GM21737 (cell line): ENCODE measurements at regions not wholly inside any gene's neighbourhood (a gene's known extent, or its start where the extent isn't known, plus 50 kb on each side); places are given as distances from the start of the nearest gene placed in this dataset.
"Not testable (repeated sequence)": the region's sequence is repeated elsewhere in the genome, so short reads cannot be mapped to it uniquely, and the experiment has no call there.

Experiments
- ATAC-seq: cut with Tn5 transposase; IDR thresholded peaks from one replicate; pipeline ENCODE4 v1.9.1; 2021; ENCODE audit warnings: mild to moderate bottlenecking, moderate library complexity; ENCODE audit not compliant: unreplicated experiment

DNA sequence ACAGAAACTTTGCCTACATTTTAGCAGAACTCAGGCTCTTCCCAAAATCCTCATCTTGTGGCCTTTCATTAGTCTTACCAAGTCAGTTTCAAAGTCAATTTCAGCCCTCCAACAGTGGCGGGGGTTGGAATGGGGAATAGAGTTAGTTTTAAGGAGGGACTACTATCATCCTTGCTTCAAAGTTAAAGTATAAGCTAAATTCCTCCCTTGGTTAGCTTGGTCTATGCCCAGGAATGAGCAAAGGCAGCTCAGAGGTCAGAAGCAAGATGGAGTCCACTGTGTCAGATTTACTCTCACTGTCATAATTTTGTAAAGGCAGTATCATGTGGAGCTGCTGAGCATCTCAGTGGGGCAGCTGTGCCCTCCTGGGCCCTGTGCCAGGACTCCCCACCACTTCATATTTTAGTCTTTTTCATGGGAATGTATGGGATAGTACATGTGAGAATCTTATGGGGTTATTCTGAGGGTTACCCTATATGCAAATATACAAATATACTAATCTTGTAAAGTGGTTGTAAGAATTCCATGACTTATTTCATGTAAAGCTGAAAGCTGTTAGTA, 145.2 kb upstream of the MMADHC start:
- ATAC-seq: no peak

DNA sequence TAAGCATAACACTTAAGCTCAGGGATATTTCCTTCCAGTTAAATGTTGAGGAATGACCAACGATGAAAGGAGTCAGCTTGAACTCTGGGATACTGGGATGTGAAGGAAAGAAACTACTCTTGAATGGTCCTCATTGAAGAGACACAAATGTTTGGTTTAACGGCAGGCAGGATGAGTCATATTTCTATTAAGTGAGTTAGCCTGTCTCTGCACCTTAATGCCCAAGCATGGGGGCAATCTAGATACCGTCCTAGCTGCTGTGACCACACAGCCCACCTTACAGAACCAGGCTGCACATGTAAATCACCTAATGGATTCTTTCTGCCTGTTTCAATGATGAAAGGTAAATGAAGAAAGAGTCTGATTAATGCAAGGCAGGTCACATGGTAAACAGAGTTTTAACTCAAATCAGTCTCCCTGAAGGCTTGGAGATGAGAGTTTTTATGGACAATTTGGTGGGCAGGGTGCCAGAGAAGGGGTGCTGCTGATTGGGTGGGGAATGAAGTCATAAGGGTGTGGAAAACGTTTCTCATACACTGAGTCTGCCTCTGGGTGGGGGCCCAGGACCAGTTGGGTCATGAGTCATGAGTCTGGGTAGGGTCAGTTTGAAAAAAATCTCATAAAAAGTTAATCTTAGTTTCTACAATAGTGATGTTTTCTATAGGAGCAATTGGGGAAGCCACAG, 144.6 kb upstream of the MMADHC start:
- ATAC-seq: no peak

DNA sequence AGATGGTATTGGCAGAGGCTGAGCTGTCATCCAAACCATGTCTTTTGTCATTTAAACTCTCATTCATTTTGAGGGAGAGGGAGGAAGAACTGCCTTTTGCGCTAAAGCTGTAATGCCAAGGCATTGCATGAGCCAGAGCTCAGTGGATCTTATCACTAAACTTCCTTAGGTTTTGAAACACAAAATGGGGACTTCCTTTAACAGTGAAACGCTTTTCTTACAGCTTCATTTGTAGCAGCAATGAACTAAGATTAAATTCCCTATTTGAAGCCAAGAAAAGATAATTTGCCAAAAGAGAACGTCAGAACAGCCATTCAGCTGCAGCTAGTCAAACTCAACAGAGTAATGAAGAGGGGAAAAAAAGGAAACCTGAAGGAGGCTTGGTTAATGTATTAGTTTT, 143.5 kb upstream of the MMADHC start:
- no peak for ATAC-seq

DNA sequence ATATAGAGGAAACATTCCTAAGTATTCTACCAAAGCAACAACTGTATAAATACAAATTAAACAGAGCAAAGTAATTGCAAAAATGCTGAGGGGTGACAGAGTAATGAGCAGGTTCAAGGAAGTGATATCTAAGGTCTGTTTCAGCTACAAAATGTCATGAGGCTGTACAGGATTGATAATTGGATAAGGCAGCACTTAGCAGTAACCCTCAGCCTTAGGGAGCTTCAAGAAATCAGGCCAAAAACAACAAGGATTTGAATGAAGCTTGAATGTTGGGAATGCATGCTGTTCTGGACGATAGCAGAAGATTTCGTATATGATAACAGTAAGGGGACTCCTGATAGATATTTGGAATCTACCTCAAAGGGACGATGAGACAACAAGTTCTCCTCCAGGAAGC, 142.0 kb upstream of the MMADHC start:
- no peak for ATAC-seq

DNA sequence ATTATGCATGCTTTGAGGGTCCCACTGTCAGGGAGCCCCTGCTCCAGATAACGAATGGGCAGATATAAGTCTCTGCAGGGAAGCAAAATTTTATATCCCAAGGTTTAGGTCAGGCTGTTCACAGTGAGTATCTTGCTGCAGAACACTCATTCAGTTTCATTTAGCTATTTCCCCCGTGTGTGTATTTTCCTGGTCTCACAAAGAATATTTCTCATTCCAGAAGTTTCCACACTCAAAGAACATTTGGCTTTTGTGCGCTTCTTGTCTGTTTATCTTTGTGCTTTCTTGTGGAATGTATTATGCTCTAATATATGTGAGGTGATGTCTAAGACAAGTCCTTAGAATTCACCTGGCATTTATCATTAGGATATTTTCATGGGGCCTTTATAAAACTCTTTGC, 140.4 kb upstream of the MMADHC start:
- ATAC-seq: no peak

DNA sequence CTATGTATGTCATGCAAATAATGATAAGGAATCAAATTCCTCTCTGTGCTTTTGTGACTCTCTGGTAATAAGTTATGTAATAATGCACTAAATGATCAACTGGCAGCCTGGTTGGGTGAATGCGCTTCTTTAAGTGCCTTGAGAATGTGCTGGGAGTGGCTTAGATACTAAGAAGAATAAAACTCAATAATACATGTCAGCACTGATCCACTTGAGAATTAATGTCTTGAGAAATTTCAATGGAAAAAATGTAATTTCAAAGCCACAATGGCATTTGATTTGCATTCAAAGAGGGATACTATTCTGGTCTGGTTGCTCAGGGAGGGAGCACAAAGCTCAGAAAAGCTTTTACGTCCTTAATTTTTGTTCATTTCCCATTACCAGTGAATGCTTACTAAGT, 137.7 kb upstream of the MMADHC start:
- ATAC-seq: no peak

DNA sequence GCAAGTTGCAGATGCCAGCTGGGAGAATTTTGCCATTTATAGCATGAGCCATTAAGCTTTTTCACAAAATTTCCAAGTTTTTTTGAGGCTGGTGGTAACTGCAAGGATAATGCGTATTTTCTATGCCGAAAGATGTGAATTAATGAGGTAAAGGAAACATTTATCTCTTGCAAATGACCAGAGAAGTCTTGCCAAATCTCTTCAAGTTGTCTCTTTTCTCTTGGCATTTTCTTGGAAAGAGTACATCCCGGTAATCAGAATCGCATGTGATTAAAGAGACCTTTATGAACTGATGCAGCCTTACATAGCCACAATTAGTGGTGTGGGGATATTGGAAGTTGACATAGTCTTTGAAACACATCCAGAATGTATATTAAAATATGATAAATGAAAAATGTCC, 136.5 kb upstream of the MMADHC start:
- no peak for ATAC-seq

DNA sequence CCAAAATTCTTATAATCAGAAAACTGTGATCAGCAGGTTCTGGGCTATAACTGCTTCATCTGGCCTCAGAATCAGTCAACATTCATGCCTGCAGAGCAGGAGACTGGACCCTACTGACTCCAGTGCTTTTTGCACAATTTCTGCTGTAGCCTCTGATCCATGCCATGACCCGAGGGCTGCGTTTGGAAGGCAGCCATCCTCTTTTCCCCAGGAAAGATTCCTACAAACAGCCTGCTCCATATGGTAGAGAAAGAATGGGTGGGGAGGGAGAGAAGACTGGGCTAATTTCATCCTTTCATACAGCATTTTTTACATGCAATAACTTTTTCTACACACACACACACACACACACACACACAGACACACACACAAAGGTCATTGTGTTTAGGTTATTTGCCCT, 133.0 kb upstream of the MMADHC start:
- ATAC-seq: no peak

DNA sequence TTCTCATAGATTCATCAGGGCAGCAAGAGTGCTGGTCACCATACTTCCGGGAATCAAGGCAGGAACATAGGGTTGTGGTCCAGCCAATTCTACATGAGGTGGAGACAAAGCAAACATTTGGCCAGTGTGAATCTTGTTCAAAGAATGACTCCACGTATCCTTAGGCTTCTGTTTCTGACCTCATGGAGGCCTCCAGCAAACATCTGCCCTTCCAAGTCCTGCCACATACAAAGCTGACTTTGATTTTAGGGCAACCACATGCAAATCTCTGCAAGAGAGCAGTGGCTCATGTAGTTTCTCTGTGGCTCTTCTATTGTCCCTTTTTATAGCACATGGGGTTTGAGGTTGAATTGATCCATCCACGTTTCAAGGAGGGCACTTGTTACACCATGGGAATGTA, 132.1 kb upstream of the MMADHC start:
- no peak for ATAC-seq

DNA sequence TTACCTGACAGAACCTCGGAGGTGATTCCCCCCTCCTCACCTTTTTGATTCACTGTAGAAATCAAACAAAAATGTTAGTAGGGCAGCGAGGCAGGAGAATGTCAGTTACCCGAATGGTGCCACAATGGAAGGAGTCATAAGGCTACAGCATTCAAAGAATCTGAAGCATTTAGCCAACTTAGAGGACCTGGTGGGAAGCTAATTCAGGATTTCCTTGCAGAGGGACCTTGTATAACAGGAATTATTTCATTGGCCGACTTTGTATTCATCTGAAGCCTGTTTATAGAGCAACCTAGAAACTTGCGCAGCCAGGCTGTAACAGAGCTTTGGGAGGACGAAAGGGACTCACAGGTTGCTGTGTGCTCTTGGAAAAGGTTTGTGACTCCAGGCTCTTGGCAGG, 129.1 kb upstream of the MMADHC start:
- no peak for ATAC-seq

DNA sequence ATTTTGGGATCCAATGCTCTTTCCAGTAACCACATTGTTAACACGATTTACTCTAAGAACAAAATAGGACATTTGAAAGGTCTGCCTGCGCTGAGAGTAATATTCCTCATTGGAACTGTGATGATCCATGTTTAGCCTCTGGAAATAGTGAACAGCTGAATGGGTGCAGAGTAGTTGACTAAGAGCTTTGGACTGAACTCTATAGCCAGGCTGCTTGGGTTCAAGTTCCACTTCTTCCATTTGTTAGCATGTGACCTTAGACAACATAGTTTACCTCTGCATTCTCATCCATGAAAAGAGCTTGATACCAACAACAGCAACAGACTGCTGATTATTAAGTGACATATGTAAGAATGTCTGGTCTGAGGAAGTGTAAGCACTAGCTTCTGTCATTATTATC, 128.3 kb upstream of the MMADHC start:
- ATAC-seq: no peak

DNA sequence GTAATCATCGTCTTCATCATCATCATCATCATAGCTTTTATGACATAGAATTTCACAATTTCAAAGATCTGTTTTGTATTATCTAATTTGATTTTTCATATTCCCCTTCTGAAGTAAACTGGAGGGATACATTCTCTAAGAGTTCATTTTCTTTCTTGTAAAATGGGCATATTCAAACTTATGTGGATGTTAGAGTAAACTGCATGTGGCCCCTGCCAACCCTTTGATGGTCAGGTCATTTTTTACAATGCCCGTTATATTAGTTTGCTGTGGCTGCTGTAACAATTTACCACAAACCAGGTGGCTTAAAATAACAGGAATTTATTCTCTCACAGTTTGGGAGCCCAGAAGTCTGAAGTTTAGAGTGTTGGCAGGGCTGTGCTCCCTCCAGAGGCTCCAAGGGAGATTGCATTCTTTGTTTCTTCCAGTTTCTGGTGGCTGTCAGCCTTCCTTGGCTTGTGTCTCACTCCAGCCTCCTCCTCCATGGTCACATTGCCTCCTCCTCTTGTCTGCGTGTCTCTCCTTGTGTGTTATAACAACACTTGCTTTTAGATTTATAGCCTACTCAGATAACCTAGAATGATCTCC, 127.5 kb upstream of the MMADHC start:
- no peak for ATAC-seq

DNA sequence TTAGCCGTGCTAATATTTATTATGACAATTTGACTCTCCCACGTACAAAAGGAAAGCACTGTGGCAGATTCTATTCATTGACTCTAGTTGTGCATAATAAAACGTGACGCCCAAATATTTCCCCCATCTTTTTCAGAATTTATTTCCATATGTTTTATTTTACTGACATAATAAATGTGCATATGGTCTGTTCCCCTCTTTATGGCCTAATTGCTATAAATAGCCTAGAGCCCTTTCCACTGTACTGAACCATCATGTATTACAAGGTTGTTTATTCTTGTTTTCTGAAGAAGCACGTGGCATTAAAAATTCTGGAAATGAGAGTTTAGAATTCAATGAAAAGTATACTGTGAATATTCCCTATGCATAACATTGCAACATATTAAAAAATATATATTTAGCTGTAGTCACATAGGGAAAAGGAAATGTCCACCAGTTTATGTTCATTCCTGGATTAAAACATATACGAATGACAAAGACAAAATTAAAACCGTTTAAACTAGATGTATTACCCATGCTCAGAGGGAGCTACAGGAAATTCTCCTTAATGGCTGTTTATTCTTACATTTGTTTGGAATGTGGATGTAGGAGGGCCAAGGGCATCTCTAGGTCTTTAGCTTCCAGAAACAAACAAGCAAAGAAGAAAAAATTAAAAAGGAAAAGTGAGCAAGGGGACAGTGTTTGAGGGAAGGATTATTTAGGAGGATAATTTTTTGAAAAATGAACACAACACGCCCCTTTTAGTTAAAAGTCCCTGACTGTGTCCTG, 122.1 kb upstream of the MMADHC start:
- ATAC-seq: no peak

DNA sequence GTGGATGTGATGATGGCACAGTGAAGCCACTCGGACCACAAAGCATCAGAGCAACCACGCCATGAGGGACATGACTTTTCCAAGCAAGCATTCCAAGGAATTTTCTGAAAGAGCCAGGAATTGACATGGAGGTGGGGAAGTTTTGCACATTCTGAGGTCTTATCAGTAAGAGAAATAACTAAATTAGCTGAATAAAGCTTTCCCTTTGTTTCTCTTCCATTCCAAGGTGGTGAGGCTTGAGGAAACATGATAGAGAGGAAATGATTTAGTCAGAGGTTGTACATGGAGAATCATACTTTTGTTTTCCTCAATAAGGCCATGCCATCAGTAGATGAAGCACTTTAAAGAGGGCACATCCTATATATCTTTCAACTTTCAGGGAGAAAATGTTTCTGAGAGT, 115.7 kb upstream of the MMADHC start:
- ATAC-seq: no peak

DNA sequence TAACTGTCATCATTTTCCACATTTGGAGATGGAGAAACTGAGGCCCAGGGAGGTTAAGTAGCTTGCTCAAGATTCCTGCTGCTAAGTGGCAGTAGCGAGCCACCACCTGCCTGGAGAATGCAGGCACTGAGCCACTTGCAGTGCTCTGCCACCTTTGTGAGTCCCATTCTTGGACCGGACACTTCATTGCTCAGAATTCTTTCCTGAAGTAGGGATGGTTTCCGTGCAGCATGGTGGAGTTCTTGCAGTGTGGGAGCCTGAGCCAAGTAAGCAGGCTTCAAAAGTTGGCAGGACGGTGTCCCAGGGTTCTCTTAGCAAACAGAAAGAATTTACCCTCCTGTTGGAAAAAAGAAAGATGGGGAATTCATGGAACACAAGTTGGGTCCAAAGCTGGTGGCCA, 115.0 kb upstream of the MMADHC start:
- no peak for ATAC-seq

DNA sequence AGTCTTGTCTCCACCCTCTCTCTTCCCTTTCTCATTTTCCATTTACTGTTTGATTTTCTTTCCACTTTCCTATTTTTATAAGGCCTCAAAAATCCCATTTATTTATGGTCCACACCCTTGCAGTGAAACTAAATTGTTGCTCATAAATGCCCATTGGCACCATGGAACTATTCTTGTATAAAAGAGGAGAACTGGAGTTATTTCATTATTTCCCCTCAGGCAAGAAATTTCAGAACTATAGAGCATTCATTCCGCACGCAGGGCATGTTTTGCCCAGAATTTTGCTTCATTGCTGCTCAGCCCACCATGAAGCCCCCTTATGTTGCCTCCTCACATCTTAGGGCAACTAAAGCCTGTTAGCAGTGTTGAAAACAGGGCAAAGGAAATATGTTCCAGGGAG, 113.7 kb upstream of the MMADHC start:
- no peak for ATAC-seq

DNA sequence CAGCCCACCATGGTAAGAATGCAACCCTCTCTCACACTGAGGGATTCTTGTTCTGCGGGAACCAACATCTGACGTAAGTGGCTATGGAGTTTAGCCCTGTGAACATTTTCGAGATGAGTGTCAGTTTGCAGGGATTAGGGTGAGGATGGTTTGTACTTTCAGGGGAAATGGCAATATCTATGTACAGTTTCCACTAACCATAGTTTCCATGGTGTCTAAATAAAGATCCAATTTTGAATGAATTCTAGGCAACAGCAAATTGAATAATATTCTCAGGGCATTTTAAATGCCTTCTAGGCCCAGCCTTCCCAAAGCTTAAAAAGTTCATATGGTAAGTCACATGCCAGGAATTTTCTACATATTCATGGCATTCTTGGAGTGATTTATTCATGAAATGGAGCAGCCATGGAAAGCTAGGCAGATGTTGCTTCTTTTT, 105.4 kb upstream of the MMADHC start:
- ATAC-seq: no peak

DNA sequence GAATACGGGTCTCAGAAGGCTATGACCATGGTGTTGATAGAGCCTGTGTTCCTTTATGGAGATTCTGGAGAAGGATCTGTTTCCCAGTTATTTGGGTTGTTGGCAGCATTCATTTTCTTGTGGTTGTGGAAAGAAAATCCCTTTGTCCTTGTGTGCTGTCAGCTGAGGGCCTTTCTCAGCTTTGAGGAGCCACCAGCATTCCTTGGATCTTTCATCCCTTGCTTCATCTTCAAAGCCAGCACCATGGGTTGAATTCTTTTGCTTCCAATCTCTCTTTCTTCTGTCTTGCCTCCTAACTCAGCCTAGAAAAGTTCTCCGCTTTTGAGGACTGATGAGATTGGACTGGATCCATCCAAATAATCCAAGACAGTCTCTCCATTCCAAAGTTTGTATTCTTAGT, 103.2 kb upstream of the MMADHC start:
- ATAC-seq: no peak

DNA sequence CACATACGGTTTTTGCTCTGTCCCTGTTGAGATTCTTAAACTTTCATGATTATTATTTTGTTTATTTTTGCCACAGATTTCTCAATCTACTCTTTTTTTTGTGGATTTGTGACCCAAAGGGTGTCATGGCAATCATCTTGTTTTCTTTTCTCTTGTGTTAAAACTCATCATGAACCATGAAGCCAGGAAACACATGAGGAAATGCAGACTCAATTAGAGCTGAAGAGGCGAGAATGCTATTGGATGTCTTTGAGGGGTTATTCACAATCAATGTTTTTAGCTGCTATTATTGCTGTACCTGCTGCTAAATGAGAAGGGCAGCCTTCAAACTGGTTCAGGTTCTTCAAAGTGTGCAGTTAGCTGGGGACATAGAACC, 99.5 kb upstream of the MMADHC start:
- no peak for ATAC-seq

DNA sequence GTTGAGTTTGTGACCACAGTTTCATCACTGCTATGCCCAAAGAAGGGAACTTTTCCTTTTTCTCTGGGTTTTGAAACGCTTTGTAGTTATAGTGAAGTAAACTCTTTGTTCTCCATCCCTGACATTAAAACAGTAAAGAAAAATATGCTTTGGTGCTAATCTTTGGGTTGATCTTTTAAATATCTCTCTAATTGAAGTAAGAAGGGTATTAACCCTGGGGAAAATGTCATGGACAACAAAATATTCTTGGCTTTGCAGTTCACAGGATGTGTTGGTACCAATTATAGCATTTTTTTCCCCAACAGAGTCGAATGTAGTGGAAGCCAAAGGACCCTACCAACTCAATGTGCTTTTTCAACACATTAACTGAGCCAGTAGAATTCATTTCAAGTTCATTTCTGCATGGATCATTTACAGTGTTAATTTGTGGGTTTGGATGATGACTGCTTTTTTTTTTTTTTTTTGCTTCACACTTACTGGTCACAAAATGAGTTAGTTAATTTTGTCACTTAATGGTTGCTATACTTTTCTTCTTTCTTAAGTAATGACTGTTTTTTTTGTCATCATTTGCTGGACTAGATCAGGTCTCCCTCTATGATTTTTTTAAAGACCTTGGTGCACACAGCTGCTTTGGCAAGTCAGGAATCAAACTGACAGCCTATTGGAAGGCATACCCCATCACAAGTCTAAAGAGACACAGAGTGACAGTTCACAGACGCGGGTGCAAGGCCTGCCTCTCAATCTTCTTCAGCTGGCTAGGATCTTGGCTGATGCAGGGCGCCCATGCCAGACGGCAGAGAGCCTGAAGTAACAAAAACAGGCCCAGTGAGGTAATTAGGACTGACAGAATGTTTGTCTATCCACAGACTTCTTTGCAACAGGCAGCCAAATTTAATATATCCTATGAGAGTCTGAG, 98.8 kb upstream of the MMADHC start:
- no peak for ATAC-seq

DNA sequence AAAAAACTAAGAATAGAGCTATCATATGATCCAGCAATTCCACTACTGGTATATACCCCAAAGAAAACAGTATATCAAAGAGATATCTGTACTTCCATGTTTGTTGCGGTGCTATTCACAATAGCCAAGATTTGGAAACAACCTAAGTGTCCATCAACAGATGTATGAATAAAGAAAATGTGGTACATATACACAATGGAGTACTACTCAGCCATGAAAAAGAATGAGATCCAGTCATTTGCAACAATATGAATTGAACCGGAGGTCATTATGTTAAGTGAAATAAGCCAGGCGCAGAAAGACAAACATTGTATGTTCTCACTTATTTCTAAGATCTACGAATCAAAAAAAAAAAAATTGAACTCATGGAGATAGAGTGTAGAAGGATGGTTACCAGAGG, 97.8 kb upstream of the MMADHC start:
- not testable (repeated sequence) for ATAC-seq
